Muscle layer of duodenum (tissue), 2 donors: ENCODE measurements at regions not wholly inside any gene's neighbourhood (a gene's known extent, or its start where the extent isn't known, plus 50 kb on each side); places are given as distances from the start of the nearest gene placed in this dataset.

Experiments used
- H3K27ac ChIP-seq: one replicate; pipeline ENCODE4 v1.7.0; 2013; ENCODE audit warnings: mild to moderate bottlenecking, low read length
- H3K27me3 ChIP-seq: one replicate; pipeline ENCODE4 v1.7.0; 2013; ENCODE audit warnings: low read depth, mild to moderate bottlenecking, control low read depth, low read length
- H3K36me3 ChIP-seq, 2 donors: one replicate each; pipeline ENCODE4 v1.7.0; 2013; ENCODE audit warnings: low read length in 2 of 2, control low read depth in 1 of 2, mild to moderate bottlenecking in 1 of 2; ENCODE audit not compliant: insufficient read depth in 2 of 2, control insufficient read depth in 1 of 2
- H3K4me1 ChIP-seq, 2 donors: one replicate each; pipeline ENCODE4 v1.7.0; 2013; ENCODE audit warnings: low read length in 2 of 2, mild to moderate bottlenecking in 2 of 2, control low read depth in 1 of 2, moderate library complexity in 1 of 2; ENCODE audit not compliant: insufficient read depth in 2 of 2, control insufficient read depth in 1 of 2
- H3K4me3 ChIP-seq, 2 donors: one replicate each; pipeline ENCODE4 v1.7.0; 2013; ENCODE audit warnings: low read length in 2 of 2, low read depth in 1 of 2, mild to moderate bottlenecking in 1 of 2
- H3K9me3 ChIP-seq, 2 donors: one replicate each; pipeline ENCODE4 v1.7.0; 2013; ENCODE audit warnings: low read length in 2 of 2, control low read depth in 1 of 2, mild to moderate bottlenecking in 1 of 2; ENCODE audit not compliant: control insufficient read depth in 1 of 2
- donor health status: healthy.

DNA sequence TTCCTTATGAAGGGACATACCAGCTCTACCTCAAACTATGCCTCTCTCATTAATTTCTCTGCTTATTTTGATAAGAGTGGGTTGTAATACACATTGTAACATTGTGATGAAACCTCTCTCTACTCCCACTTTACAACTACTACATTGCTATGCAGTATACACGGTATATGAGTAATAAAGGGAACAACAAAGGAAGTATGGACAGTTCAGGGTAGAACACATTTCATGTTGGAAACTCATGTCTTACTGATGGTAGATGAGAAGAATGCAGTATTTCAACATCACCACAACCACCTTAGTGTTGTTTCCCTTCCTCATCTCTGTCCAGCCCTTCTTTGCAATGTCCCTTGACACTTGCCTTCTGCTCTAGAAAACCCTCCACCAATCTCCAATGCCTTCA, 515.9 kb upstream of the CELF4 start:
- H3K9me3 ChIP-seq: no peaks in the 10 kb centered on the region
- no peaks in the 10 kb centered on the region for H3K36me3 ChIP-seq
- no peak overlapping the region for H3K27ac ChIP-seq
- H3K27me3 ChIP-seq: no peaks in the 10 kb centered on the region
- H3K4me3 ChIP-seq: no peak overlapping the region
- H3K4me1 ChIP-seq: no peaks in the 10 kb centered on the region

- Histone ChIP-seq H3K4me1 (no peaks in the 10 kb centered on the region), H3K27me3 (no peaks in the 10 kb centered on the region), H3K4me3 (no peak overlapping the region), H3K36me3 (no peaks in the 10 kb centered on the region), H3K9me3 (no peaks in the 10 kb centered on the region), H3K27ac (no peak overlapping the region)
Observed at GRCh38 chr18:38077229-38077628, 511.6 kb upstream of the CELF4 start.

DNA sequence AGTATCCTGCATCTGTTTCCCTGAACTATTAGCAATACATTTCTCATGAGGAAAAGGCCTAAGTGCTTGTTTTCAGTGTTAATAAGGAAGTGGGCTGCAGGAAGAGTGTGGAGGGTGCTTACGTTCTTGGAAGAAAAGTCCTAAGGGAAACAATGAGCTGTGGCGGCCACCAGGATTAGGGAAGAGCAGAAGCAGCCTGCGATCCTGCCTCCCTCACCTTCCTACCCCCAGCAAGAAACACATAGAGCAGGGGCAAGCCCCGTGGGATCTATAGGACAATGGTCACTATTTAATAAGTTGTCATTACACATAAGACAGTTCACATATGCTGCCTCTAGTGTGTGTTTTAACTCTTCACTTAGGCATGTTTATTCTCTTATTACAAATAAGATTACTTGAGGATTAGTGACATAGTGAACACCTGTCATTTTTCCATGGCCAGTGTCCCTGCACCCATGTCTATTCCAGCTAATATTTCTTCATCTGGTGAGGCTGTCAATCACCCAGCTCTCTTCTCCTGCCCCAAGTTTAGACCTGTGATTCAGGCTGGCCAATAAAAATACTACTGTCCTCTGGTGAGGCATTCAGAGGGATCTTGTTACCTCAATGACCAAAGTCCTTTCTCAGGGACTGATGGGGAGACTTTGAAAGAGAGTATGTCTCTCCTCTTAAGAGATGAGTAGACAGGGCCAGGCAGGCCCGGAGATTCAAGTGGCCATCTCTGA, 510.9 kb upstream of the CELF4 start:
- no peak overlapping the region for H3K4me3 ChIP-seq

DNA sequence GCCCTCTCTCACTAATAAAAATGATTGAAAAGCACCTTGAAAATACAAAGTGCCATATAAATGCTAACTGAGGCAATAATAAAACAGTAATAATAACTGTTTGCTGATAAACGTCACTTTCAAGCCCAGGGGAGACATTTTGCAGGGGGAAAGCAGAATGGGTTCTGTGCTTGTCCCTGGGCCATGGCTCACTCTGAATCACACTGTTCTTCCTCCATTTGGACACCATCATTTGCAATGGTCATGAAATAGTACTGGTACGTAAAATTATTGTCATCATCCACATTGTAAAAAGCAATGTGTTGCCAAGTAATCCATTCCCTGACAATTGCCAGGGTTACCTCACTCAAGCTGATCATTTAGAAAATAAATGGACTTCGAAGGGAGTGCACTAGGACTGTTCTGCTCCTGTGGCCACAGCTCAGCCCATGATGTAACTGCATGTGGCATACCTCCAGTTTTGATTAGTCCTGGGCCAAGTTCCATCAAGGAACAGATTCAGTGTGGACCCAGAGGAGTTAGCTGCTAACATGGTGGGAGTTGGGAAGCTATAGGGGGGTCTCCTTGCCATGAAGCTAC, 508.8 kb upstream of the CELF4 start:
- Histone ChIP-seq H3K36me3 (no peaks in the 10 kb centered on the region), H3K4me3 (no peak overlapping the region), H3K27me3 (no peaks in the 10 kb centered on the region), H3K4me1 (no peaks in the 10 kb centered on the region), H3K27ac (no peak overlapping the region), H3K9me3 (no peaks in the 10 kb centered on the region)

More for the DNA sequence above, 510.9 kb upstream of the CELF4 start:
- H3K27me3 ChIP-seq: no peaks in the 10 kb centered on the region
- H3K9me3 ChIP-seq: no peaks in the 10 kb centered on the region
- H3K36me3 ChIP-seq: no peaks in the 10 kb centered on the region
- no peak overlapping the region for H3K27ac ChIP-seq
- no peaks in the 10 kb centered on the region for H3K4me1 ChIP-seq

DNA sequence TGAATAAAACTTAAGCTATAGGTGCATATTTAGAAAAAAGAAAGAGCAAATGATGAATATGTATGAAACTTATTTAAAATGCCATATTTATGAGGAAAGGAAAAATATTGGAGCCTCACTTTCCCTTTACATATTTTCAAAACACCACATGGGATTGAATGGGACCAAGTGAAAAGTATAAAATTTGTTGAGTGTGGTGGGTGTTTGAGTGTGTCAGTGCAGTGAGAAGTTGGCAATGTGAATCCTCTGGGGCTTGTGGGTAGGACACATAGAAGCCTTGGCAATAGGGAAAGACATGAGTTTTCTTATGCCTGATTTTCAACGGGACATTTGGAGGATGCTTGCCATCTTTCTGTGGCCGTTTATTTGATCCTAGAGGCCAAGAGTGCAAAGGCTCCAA, 502.2 kb upstream of the CELF4 start:
- H3K36me3 ChIP-seq: no peaks in the 10 kb centered on the region
- H3K4me3 ChIP-seq: no peak overlapping the region
- no peaks in the 10 kb centered on the region for H3K27me3 ChIP-seq
- H3K4me1 ChIP-seq: no peaks in the 10 kb centered on the region
- peaks cover 0 to 2% of the 10 kb centered on the region in 2 donors for H3K9me3 ChIP-seq
- no peak overlapping the region for H3K27ac ChIP-seq

DNA sequence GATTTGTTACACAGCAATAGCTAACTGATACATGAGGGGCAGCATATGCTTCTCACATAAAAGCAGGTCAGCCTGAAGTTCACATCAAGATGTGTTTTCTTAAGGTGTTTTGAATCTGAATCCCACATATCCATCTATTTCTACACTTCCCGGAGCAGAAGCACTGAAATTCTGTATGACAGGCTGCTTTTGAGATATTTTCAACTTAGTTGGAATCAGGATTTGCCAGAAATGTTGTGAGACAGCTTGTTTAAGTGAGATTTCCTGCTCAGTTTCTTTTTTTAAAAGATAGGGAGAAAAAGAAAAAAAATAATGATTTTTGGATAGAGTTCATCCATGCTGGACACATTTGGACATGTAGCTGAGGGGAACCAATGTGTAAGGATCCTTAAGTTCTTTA, 501.5 kb upstream of the CELF4 start:
- Histone ChIP-seq H3K4me1 (no peaks in the 10 kb centered on the region), H3K36me3 (no peaks in the 10 kb centered on the region), H3K9me3 (peaks cover 0 to 2% of the 10 kb centered on the region in 2 donors), H3K4me3 (no peak overlapping the region), H3K27me3 (no peaks in the 10 kb centered on the region), H3K27ac (no peak overlapping the region)

GRCh38 chr18:38052879-38053590, 487.4 kb upstream of the CELF4 start:
- no peak overlapping the region for H3K4me3 ChIP-seq
- peaks cover 0 to 6% of the 10 kb centered on the region in 2 donors for H3K9me3 ChIP-seq
- H3K36me3 ChIP-seq: no peaks in the 10 kb centered on the region
- H3K4me1 ChIP-seq: no peaks in the 10 kb centered on the region
- no peak overlapping the region for H3K27ac ChIP-seq
- no peaks in the 10 kb centered on the region for H3K27me3 ChIP-seq

- H3K36me3 ChIP-seq: no peaks in the 10 kb centered on the region
- H3K4me3 ChIP-seq: no peak overlapping the region
- no peak overlapping the region for H3K27ac ChIP-seq
Observed at GRCh38 chr18:38047820-38048219, 482.2 kb upstream of the CELF4 start.

GRCh38 chr18:38046651-38047050, 481.1 kb upstream of the CELF4 start:
- H3K36me3 ChIP-seq: no peaks in the 10 kb centered on the region
- H3K27me3 ChIP-seq: no peaks in the 10 kb centered on the region
- peaks cover 0 to 6% of the 10 kb centered on the region in 2 donors for H3K9me3 ChIP-seq
- no peaks in the 10 kb centered on the region for H3K4me1 ChIP-seq
- H3K27ac ChIP-seq: no peak overlapping the region
- H3K4me3 ChIP-seq: no peak overlapping the region

More at GRCh38 chr18:38047820-38048219, 482.2 kb upstream of the CELF4 start:
- Histone ChIP-seq H3K9me3 (peaks cover 0 to 6% of the 10 kb centered on the region in 2 donors), H3K4me1 (no peaks in the 10 kb centered on the region), H3K27me3 (no peaks in the 10 kb centered on the region)

GRCh38 chr18:38045845-38046244, 480.2 kb upstream of the CELF4 start:
- Histone ChIP-seq H3K27ac (no peak overlapping the region), H3K36me3 (no peaks in the 10 kb centered on the region), H3K27me3 (no peaks in the 10 kb centered on the region)

GRCh38 chr18:38042211-38042890, 476.8 kb upstream of the CELF4 start:
- Histone ChIP-seq H3K9me3 (no peaks in the 10 kb centered on the region), H3K36me3 (no peaks in the 10 kb centered on the region), H3K4me1 (no peaks in the 10 kb centered on the region), H3K27me3 (no peaks in the 10 kb centered on the region), H3K27ac (no peak overlapping the region), H3K4me3 (no peak overlapping the region)

More at GRCh38 chr18:38045845-38046244, 480.2 kb upstream of the CELF4 start:
- Histone ChIP-seq H3K9me3 (no peaks in the 10 kb centered on the region), H3K4me3 (no peak overlapping the region), H3K4me1 (no peaks in the 10 kb centered on the region)
